ENCODE measurements at regions not wholly inside any gene's neighbourhood (a gene's known extent, or its start where the extent isn't known, plus 50 kb on each side); places are given as distances from the start of the nearest gene placed in this dataset.
A peak's percentile ranks its signal among the peaks of the same experiment; 100 is the strongest.

GRCh38 chr20:61114493-61115175 is 137.4 kb upstream of the CDH4 start:
- DNase-seq, result no peak

DNA sequence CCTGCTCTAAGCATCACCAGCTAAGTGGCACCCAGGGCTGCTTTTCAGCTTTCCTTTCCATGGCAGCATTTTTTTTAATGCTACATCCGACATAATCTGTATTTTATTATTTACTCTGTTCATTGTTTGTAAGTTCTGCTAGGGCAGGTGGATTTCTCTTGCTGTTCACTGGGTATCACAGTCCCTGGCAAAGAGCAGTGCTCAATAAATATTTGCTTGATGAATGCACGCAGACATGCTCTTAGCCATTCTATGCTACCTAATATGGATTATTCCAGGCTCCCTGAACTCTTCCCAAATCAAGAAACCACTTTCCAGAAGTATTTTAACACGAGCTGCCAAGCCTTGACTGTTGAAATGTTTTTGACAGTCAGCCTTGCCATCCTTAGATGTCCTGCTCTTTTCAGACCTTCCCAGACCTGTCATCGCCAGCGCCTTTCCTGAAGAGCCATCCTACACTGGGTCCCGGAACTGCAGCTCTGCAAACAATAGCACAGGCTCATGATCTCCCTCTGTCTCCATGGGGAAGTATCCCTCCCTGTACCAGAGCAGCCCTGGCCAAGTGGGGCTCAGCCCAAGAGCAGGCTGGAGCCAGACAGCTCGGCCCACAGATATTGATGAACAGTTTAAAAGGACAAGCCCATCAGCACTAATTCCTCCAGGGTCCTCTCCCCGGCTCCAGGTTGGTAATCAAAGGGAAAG is 136.5 kb upstream of the CDH4 start:
- DNase-seq, result no peak

DNA sequence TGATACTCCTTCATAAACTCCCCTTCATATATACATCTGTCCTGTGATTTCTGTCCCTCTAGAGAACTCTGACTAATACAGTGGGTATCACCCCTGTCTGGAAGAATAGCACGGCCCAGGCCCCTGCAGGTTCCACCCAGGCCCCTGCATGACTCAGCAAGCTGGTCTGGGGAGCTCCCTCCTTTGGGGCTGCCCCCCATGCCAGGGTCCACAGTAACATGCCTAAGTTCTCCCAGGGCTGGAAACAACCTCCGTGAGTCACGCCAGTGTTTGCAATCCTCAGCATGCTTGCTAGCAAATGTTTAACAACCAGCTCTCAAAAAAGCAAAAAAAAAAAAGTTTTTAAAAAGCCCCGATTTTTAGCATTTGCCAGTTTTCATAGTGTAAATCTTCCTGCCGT is 134.3 kb upstream of the CDH4 start:
- peak; percentile 71 for DNase-seq

DNA sequence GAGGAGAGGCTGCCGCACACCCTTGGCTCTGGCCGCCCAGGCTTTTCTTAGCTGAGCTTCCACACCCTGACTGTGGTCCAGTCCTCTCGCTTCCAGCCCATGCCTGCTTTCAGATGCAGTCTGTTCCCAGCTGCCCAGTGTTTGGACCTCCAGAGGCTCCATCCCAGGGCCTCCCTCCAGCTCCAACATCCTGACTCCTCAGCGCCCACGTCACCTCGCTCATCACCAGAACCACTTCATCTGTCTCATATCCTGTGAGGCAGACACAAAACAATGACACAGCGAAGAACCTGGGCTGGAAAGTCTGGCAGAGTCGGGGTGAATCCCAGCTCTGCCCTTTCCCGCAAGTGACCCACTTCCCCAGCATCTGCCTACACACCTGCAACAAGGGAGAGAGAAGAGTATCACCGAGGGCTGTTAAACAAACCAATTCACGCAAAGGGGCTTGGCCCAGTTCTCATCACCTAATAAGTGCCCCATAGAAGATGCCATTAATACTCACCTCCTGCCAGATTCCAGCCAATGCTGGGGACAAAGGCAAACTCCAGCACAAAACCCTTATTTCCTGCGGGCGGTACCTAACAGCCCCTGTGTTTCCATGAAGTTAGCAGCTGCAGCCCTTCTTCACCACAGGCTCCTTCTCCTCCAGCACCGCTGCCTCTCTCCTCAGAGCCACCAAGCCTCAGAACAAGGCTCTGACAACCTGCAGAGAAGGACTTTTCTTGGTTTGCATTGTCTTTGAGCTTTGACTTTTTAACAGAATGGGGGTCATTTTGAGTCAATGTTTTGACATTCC is 133.4 kb upstream of the CDH4 start:
- DNase-seq, result peak; percentile 63

GRCh38 chr20:61119273-61119672 is 132.8 kb upstream of the CDH4 start:
- no peak for DNase-seq

DNA sequence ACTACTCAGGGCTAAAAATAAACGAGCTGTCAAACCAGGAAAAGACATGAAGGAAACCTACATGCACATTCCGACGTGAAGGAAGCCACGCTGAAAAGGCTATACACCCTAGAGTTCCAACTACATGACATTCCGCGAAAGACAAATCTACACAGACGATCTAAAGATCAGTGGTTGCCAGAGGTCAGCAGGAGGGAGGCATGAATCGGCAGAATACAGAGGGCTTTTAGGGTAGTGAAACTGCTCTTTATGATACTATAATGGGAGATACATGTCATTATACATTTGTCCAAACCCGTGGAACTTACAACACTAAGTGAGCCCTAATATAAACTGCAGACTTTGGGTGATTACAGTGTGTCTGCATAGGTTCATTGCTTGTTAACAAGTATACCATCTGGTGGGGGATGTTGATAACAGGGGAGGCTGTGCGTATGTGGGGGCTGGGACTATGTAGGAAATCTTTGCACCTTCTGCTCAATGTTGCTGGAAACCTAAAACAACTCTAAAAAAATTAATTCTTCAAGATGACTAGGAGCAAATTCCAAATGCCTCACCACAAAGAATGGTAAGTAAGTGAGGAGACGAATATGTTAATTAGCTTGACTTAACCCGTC is 132.2 kb upstream of the CDH4 start:
- DNase-seq, result no peak

- DNase-seq, result peak; percentile 71
Observed at GRCh38 chr20:61120595-61121515, 131.2 kb upstream of the CDH4 start.

GRCh38 chr20:61121661-61122060 is 130.4 kb upstream of the CDH4 start:
- no peak for DNase-seq

GRCh38 chr20:61123286-61123685 is 128.8 kb upstream of the CDH4 start:
- DNase-seq, result no peak

DNA sequence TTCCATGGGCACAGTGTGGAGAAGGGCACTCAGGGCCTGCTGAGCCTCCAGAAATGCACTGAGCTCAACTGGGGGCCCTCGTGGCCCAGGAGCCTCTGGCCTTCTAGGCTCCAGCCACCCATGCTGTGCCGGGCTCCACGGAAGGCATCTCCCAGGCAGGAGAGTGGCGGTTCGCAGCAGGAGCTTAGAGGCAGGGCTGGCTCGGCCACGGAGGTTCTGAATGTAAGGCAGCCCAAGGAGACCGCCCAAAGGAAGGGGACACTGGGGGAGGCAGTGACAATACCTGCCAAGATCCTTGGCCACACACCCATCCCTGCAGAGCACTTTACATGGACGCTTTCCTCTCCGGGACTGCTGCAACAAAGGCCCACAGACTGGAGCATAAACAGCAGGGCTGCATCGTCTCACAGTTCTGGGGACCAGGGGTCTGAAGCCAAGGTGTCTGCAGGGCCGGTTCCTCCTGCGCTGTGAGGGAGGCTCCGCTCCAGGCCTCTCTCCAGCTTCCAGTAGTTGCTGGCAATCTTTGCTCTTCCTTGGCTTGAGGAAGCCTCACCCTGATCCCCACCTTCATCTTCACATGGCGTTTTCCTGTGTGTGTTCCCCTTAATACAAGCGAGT is 128.2 kb upstream of the CDH4 start:
- no peak for DNase-seq

- no peak for DNase-seq
Observed at GRCh38 chr20:61125076-61125475, 127.0 kb upstream of the CDH4 start.

DNA sequence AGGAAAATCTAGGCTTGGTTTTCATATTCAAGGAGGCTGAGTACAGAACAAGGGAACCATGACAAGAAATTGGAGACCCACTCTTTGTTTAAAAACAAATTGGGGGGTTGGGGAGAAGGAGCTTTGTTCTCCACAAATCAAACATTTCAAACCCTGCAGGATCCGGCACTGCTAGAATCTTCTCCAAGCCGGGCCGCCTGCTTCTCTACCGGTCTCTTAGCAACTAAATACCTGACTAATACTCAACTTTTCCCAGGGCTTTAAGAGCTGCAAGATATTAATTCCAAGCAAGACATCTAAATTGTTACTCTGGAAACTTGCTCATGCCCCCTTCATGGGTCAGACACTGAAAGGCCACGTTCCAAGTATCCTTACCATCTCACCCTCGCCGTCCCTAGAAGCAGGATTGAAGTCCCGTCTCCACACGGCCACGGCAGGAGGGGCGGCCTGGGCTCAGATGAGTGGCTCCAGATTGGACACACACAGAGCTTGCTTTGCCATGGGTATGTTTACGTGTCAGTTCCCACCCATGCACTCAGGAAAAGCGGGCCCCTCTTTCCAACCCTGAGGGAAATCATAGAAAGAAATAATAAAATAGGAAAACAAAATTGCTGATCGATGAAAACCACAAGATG is 126.4 kb upstream of the CDH4 start:
- no peak for DNase-seq

GRCh38 chr20:61126369-61127195 is 125.5 kb upstream of the CDH4 start:
- DNase-seq, result no peak

DNA sequence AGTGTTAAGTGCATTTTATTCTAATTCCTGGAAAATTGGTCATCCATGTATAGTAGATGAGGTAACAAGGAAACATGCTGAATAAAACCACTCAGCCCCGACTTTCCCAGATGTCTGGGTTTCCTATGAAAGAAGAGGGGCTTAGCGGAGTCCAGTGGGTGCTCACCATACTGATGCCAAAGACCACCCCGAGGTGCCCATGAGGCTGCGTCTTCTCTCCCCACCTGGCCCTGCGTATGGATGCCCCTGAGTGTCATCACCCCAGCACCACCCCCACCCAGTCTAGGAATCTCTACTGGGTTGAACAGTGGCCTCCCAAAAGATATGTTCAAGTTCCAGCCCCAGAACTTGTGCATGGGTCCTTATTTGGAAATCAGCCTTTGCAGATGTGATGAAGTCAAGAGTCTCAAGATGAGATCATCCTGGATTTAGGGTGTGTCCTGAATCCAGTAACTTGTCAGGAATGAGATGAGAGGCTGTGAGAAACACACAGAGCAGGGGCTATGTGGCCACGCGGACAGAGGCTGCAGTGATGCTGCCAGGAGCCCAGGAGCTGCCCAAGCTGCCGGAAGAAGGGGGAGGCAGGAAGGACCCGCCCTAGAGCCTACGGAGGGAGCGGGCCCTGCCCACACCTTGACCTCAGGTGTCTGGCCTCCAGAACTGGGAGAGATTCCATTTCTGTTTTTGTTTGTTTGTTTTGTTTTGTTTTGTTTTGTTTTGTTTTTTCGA is 124.6 kb upstream of the CDH4 start:
- peak; percentile 91 for DNase-seq

GRCh38 chr20:61128701-61129269 is 123.3 kb upstream of the CDH4 start:
- DNase-seq, result no peak

- DNase-seq, result no peak
Observed at GRCh38 chr20:61129311-61129710, 122.8 kb upstream of the CDH4 start.

- no peak for DNase-seq
Observed at GRCh38 chr20:61130156-61130555, 121.9 kb upstream of the CDH4 start.

DNA sequence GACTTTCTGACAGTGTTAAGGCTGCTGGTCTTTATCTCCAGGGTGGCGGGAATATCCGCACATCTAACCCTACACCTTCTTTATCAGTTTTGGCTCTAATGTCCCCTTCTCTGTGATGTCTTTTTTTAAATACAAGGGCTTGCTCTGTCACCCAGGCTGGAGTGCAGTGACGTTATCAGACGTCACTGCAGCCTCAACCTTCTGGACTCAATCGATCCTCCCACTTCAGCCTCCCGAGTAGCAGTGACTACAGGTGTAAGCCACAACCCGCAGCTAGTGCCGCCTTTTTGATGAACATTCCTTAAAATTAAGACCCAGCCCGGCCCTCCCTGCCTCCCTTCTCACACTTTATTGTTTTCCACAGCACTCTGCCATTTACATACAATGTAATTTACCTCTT is 120.1 kb upstream of the CDH4 start:
- DNase-seq, result no peak

DNA sequence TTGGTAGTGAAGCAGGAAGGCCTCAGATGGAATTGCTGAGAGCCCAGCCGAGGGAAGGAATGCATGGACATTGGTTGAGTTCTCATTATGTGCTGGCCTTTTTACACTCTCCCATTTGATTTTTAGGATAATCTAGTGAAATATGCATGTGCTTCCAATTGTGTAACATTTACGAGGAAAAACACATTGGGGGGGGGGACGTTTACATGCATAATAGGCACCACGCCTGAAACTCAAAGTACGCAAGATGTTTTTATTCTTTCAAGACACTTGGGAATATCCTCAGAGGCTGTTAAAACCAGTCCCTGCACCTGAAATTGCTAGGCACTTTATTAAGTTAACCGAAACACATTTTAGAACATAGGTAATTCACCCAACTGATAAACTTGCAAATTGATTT is 118.5 kb upstream of the CDH4 start:
- no peak for DNase-seq

Data from fibroblast of skin of abdomen (primary cell).